ENCODE measurements at regions not wholly inside any gene's neighbourhood (a gene's known extent, or its start where the extent isn't known, plus 50 kb on each side); places are given as distances from the start of the nearest gene placed in this dataset.

- no peak for DNase-seq (ENCODE audit: low spot score)
Observed at GRCh38 chr5:162721125-162721524, 653.6 kb downstream of the GABRG2 start.

GRCh38 chr5:162752612-162753011 is 684.8 kb upstream of the CCNG1 start:
- TF ChIP-seq CTCF (IDR thresholded peaks at IDR 0.05; ENCODE audit: extremely low read depth, missing control alignments) = no peak
- DNase-seq (ENCODE audit: low spot score) = no peak

More at GRCh38 chr5:162721125-162721524, 653.6 kb downstream of the GABRG2 start:
- TF ChIP-seq CTCF (IDR thresholded peaks at IDR 0.05; ENCODE audit: extremely low read depth, missing control alignments) = no peak

GRCh38 chr5:162762119-162762518 is 675.3 kb upstream of the CCNG1 start:
- DNase-seq (ENCODE audit: low spot score) = no peak
- TF ChIP-seq CTCF (IDR thresholded peaks at IDR 0.05; ENCODE audit: extremely low read depth, missing control alignments) = no peak

- TF ChIP-seq CTCF (IDR thresholded peaks at IDR 0.05; ENCODE audit: extremely low read depth, missing control alignments) = no peak
- no peak for DNase-seq (ENCODE audit: low spot score)
Observed at GRCh38 chr5:162769019-162769418, 668.4 kb upstream of the CCNG1 start.

- no peak for TF ChIP-seq CTCF (IDR thresholded peaks at IDR 0.05; ENCODE audit: extremely low read depth, missing control alignments)
- no peak for DNase-seq (ENCODE audit: low spot score)
Observed at GRCh38 chr5:162785673-162786072, 651.7 kb upstream of the CCNG1 start.

GRCh38 chr5:162786234-162786633 is 651.2 kb upstream of the CCNG1 start:
- no peak for DNase-seq (ENCODE audit: low spot score)
- TF ChIP-seq CTCF (IDR thresholded peaks at IDR 0.05; ENCODE audit: extremely low read depth, missing control alignments) = no peak

- no peak for TF ChIP-seq CTCF (IDR thresholded peaks at IDR 0.05; ENCODE audit: extremely low read depth, missing control alignments)
Observed at GRCh38 chr5:162796507-162796906, 640.9 kb upstream of the CCNG1 start.

More at GRCh38 chr5:162796507-162796906, 640.9 kb upstream of the CCNG1 start:
- DNase-seq (ENCODE audit: low spot score) = no peak
